Left hindlimb (tissue), 1 donor: ENCODE measurements at regions not wholly inside any gene's neighbourhood (a gene's known extent, or its start where the extent isn't known, plus 50 kb on each side); places are given as distances from the start of the nearest gene placed in this dataset.

Source experiments
- DNase-seq: peaks from one replicate; pipeline ENCODE4 v3.0.0-alpha.2; 2018

- DNase-seq, result no peak
Observed at GRCh38 chr14:65360144-65360784, 52.3 kb upstream of the FUT8 start.

GRCh38 chr14:65361920-65362319, 50.6 kb upstream of the FUT8 start:
- no peak for DNase-seq
